ENCODE measurements at regions not wholly inside any gene's neighbourhood (a gene's known extent, or its start where the extent isn't known, plus 50 kb on each side); places are given as distances from the start of the nearest gene placed in this dataset.

- TF ChIP-seq, protein P1, sequence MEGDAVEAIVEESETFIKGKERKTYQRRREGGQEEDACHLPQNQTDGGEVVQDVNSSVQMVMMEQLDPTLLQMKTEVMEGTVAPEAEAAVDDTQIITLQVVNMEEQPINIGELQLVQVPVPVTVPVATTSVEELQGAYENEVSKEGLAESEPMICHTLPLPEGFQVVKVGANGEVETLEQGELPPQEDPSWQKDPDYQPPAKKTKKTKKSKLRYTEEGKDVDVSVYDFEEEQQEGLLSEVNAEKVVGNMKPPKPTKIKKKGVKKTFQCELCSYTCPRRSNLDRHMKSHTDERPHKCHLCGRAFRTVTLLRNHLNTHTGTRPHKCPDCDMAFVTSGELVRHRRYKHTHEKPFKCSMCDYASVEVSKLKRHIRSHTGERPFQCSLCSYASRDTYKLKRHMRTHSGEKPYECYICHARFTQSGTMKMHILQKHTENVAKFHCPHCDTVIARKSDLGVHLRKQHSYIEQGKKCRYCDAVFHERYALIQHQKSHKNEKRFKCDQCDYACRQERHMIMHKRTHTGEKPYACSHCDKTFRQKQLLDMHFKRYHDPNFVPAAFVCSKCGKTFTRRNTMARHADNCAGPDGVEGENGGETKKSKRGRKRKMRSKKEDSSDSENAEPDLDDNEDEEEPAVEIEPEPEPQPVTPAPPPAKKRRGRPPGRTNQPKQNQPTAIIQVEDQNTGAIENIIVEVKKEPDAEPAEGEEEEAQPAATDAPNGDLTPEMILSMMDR (IDR thresholded peaks at IDR 0.05; ENCODE audit: poor library complexity, severe bottlenecking): no peak
- H3K9me3 ChIP-seq (ENCODE audit: severe bottlenecking): no peaks in the 10 kb centered on the region
- H3K4me3 ChIP-seq (ENCODE audit: severe bottlenecking): no peak overlapping the region
- DNase-seq (ENCODE audit: low spot score) (no peak), ATAC-seq (ENCODE audit: low read depth) (no peak)
- no peaks in the 10 kb centered on the region for H3K36me3 ChIP-seq (ENCODE audit: low read depth)
- no peak overlapping the region for H3K27ac ChIP-seq (ENCODE audit: poor library complexity, severe bottlenecking)
- H3K27me3 ChIP-seq (ENCODE audit: insufficient read depth, poor library complexity, severe bottlenecking): no peaks in the 10 kb centered on the region
- no peaks in the 10 kb centered on the region for H3K4me1 ChIP-seq (ENCODE audit: insufficient read depth, poor library complexity, severe bottlenecking)
Observed at GRCh38 chrX:28351801-28352200, 235.4 kb upstream of the IL1RAPL1 start.

GRCh38 chrX:28349888-28350287, 237.4 kb upstream of the IL1RAPL1 start:
- ATAC-seq (ENCODE audit: low read depth) (no peak), DNase-seq (ENCODE audit: low spot score) (no peak)
- Histone ChIP-seq H3K4me1 (ENCODE audit: insufficient read depth, poor library complexity, severe bottlenecking) (no peaks in the 10 kb centered on the region), H3K36me3 (ENCODE audit: low read depth) (no peaks in the 10 kb centered on the region), H3K4me3 (ENCODE audit: severe bottlenecking) (no peak overlapping the region), H3K27ac (ENCODE audit: poor library complexity, severe bottlenecking) (no peak overlapping the region), H3K27me3 (ENCODE audit: insufficient read depth, poor library complexity, severe bottlenecking) (no peaks in the 10 kb centered on the region), H3K9me3 (ENCODE audit: severe bottlenecking) (no peaks in the 10 kb centered on the region)
- TF ChIP-seq, protein P1 (IDR thresholded peaks at IDR 0.05; ENCODE audit: poor library complexity, severe bottlenecking): no peak

- no peak overlapping the region for H3K27ac ChIP-seq (ENCODE audit: poor library complexity, severe bottlenecking)
- H3K36me3 ChIP-seq (ENCODE audit: low read depth): no peaks in the 10 kb centered on the region
- no peak for DNase-seq (ENCODE audit: low spot score)
- H3K4me1 ChIP-seq (ENCODE audit: insufficient read depth, poor library complexity, severe bottlenecking): no peaks in the 10 kb centered on the region
- ATAC-seq (ENCODE audit: low read depth): no peak
- TF ChIP-seq, protein P1 (IDR thresholded peaks at IDR 0.05; ENCODE audit: poor library complexity, severe bottlenecking): no peak
- H3K27me3 ChIP-seq (ENCODE audit: insufficient read depth, poor library complexity, severe bottlenecking): no peaks in the 10 kb centered on the region
- no peaks in the 10 kb centered on the region for H3K9me3 ChIP-seq (ENCODE audit: severe bottlenecking)
- H3K4me3 ChIP-seq (ENCODE audit: severe bottlenecking): no peak overlapping the region
Observed at GRCh38 chrX:28347476-28347875, 239.8 kb upstream of the IL1RAPL1 start.

GRCh38 chrX:28329156-28329555, 258.1 kb upstream of the IL1RAPL1 start:
- DNase-seq (ENCODE audit: low spot score): no peak
- no peaks in the 10 kb centered on the region for H3K36me3 ChIP-seq (ENCODE audit: low read depth)
- H3K9me3 ChIP-seq (ENCODE audit: severe bottlenecking): no peaks in the 10 kb centered on the region
- TF ChIP-seq, protein P1 (IDR thresholded peaks at IDR 0.05; ENCODE audit: poor library complexity, severe bottlenecking): no peak
- H3K27me3 ChIP-seq (ENCODE audit: insufficient read depth, poor library complexity, severe bottlenecking): no peaks in the 10 kb centered on the region
- no peak overlapping the region for H3K4me3 ChIP-seq (ENCODE audit: severe bottlenecking)
- ATAC-seq (ENCODE audit: low read depth): no peak
- H3K27ac ChIP-seq (ENCODE audit: poor library complexity, severe bottlenecking): no peak overlapping the region
- H3K4me1 ChIP-seq (ENCODE audit: insufficient read depth, poor library complexity, severe bottlenecking): no peaks in the 10 kb centered on the region

- Histone ChIP-seq H3K9me3 (ENCODE audit: severe bottlenecking) (no peaks in the 10 kb centered on the region), H3K36me3 (ENCODE audit: low read depth) (no peaks in the 10 kb centered on the region), H3K4me3 (ENCODE audit: severe bottlenecking) (no peak overlapping the region), H3K27me3 (ENCODE audit: insufficient read depth, poor library complexity, severe bottlenecking) (no peaks in the 10 kb centered on the region), H3K27ac (ENCODE audit: poor library complexity, severe bottlenecking) (no peak overlapping the region), H3K4me1 (ENCODE audit: insufficient read depth, poor library complexity, severe bottlenecking) (no peaks in the 10 kb centered on the region)
- TF ChIP-seq, protein P1 (IDR thresholded peaks at IDR 0.05; ENCODE audit: poor library complexity, severe bottlenecking): no peak
- DNase-seq (ENCODE audit: low spot score) (no peak), ATAC-seq (ENCODE audit: low read depth) (no peak)
Observed at GRCh38 chrX:28324321-28324721, 262.9 kb upstream of the IL1RAPL1 start.
